Stomach (tissue), 8 donors: ENCODE measurements at regions not wholly inside any gene's neighbourhood (a gene's known extent, or its start where the extent isn't known, plus 50 kb on each side); places are given as distances from the start of the nearest gene placed in this dataset.
"Not testable (repeated sequence)": the region's sequence is repeated elsewhere in the genome, so short reads cannot be mapped to it uniquely, and the experiment has no call there.

Experiments
- DNase-seq, 2 donors: peaks; one replicate each; pipeline versions ENCODE4 v3.0.0 to v3.0.0-alpha.2; 2013 to 2019
- H3K27ac ChIP-seq, 5 donors: fragments of 200-600 bp in 4 of 5; sonication (generic) in 4 of 5; one replicate each; pipeline ENCODE4 v1.5.1; 2013 to 2019; ENCODE audit warnings: mild to moderate bottlenecking in 1 of 5, moderate library complexity in 1 of 5
- H3K27me3 ChIP-seq, 3 donors: fragments of 200-600 bp; sonication (generic); one replicate each; pipeline ENCODE4 v1.5.1; 2017 to 2019; ENCODE audit warnings: mixed run types in 1 of 3
- H3K36me3 ChIP-seq, 4 donors: fragments of 200-600 bp; sonication (generic); 1 replicate in 3 of 4; 2 replicates in 1 of 4; pipeline ENCODE4 v1.5.1; 2016 to 2019
- H3K4me1 ChIP-seq, 4 donors: fragments of 200-600 bp; sonication (generic); one replicate each; pipeline ENCODE4 v1.5.1; 2016 to 2019
- H3K4me3 ChIP-seq, 4 donors: fragments of 200-600 bp; sonication (generic) in 3 of 4; one replicate each; pipeline ENCODE4 v1.5.1; 2016 to 2019; ENCODE audit warnings: mild to moderate bottlenecking in 1 of 4
- H3K9me3 ChIP-seq, 4 donors: fragments of 200-600 bp; sonication (generic); one replicate each; pipeline ENCODE4 v1.5.1; 2016 to 2019
- EP300 ChIP-seq: sonication (generic); formaldehyde crosslinking; IDR thresholded peaks from one replicate; pipeline ENCODE4 v1.6.1; 2017; ENCODE audit warnings: antibody characterized with exemption
- POLR2A ChIP-seq, 4 donors: fragments of 450-650 bp; IDR thresholded peaks; one replicate each; pipeline ENCODE4 v1.6.1; 2016; ENCODE audit warnings: antibody characterized with exemption in 4 of 4, control low read depth in 2 of 4, mild to moderate bottlenecking in 1 of 4, moderate library complexity in 1 of 4
- POLR2AphosphoS5 ChIP-seq, 3 donors: sonication (generic); formaldehyde crosslinking; IDR thresholded peaks; one replicate each; pipeline ENCODE4 v1.6.1; 2016; ENCODE audit warnings: antibody characterized with exemption in 3 of 3
- WGBS, 5 donors: extraction: QIAGEN DNeasy Blood & Tissue Kit in 3 of 5; methylation state at CpG; one replicate each; pipeline versions ENCODE4 v1.1.5 to v1.1.7; 2013 to 2018; 5-methylcytosine and 5-hydroxymethylcytosine counted together
- intact Hi-C: fragments of 100-400 bp; cut with DNase I; formaldehyde crosslinking; loops from one replicate; pipeline ENCODE4 v1.15.1; 2023; ENCODE audit warnings: low total_unique reads
- TF ChIP-seq, protein P1 (sequence below), 7 experiments: fragments of 450-650 bp in 4 of 7; fragments of 200-600 bp in 3 of 7; sonication (generic) in 3 of 7; IDR thresholded peaks; one replicate each; pipeline ENCODE4 v1.5.1; 2016 to 2019; ENCODE audit warnings: antibody characterized with exemption in 7 of 7, control low read depth in 2 of 7, mild to moderate bottlenecking in 1 of 7
- donor health status: healthy with polysubstance abuse.
- donor health status: Bipolar disorder and iron deficiency.
- donor health status: healthy.

DNA sequence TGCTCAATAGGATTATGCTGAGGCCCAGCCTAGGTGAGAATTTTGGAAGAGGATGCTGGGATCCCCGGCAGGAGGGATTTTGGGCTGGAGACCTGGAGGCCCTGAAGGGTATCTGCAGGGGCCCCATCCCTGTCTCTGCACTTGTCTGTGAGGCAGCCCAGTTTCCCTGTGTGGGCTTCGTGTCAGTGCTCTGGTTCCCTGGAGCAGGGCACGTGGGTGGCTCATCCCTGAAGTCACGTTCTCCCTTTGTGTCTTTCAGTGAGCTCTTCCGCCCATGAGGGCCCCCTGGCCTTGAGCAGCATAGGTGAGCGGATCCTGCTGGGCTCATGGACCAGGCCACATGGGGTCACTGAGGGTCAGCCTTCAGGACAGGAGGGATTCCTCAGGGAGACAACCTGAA lies 217.9 kb downstream of the SNRPN start:
- no peaks in the 10 kb centered on the region for H3K27me3 ChIP-seq
- intact Hi-C loops: no loop called here
- TF ChIP-seq POLR2A (IDR thresholded peaks at IDR 0.05) (no peak), POLR2AphosphoS5 (IDR thresholded peaks at IDR 0.05) (no peak), EP300 (no peak)
- TF ChIP-seq, protein P1, sequence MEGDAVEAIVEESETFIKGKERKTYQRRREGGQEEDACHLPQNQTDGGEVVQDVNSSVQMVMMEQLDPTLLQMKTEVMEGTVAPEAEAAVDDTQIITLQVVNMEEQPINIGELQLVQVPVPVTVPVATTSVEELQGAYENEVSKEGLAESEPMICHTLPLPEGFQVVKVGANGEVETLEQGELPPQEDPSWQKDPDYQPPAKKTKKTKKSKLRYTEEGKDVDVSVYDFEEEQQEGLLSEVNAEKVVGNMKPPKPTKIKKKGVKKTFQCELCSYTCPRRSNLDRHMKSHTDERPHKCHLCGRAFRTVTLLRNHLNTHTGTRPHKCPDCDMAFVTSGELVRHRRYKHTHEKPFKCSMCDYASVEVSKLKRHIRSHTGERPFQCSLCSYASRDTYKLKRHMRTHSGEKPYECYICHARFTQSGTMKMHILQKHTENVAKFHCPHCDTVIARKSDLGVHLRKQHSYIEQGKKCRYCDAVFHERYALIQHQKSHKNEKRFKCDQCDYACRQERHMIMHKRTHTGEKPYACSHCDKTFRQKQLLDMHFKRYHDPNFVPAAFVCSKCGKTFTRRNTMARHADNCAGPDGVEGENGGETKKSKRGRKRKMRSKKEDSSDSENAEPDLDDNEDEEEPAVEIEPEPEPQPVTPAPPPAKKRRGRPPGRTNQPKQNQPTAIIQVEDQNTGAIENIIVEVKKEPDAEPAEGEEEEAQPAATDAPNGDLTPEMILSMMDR (IDR thresholded peaks at IDR 0.05): no peak
- peaks cover 23 to 86% (median 85%) of the 10 kb centered on the region in 4 donors for H3K9me3 ChIP-seq
- 67 to 88% (median 77%) methylated on average over 3 to 6 of the region's 6 CpGs for WGBS, 5 donors
- no peaks in the 10 kb centered on the region for H3K36me3 ChIP-seq
- peak in 1 of 2 donors; percentile 18 for DNase-seq
- H3K4me3 ChIP-seq: no peak overlapping the region
- H3K4me1 ChIP-seq: no peaks in the 10 kb centered on the region
- no peak overlapping the region for H3K27ac ChIP-seq

DNA sequence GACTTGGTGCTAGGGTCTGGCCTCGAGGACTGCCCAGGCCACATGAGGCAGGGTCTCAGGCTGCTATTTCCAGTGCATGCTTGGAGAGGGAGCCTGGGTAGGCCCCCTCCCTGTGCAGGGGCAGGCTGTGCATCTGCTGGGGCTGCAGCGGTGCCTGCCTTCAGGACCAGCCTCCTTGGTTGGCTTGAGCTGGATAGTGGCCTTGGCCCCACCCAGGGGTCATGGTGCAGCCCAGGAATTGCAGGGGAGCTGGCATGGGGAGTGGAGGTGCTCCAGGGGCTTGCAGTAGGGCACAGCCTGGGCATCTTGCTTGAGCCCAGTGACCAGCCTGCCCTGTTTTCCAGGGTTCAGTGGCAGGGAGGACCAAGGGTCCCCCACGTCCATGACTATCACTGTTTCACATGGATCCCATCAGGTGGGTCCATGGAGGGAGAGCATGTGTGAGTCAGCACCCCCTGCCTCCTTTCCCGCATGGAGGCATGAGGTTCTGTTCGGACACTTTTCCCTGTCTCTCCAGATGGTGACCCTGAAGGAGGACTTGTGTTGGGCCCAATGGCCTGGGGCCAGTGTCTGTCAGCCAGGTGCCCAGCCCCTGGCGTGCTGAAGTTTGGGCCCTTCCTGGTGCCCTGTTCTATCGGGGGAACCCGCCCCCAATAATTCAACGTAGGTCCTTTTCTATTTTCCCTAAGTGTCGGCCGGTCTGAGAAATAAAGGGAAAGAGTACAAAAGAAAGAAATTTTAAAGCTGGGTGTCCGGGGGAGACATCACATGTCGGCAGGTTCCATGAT lies 218.6 kb downstream of the SNRPN start:
- TF ChIP-seq, protein P1 (IDR thresholded peaks at IDR 0.05): no peak
- Histone ChIP-seq H3K27me3 (no peaks in the 10 kb centered on the region), H3K9me3 (peaks cover 23 to 94% (median 93%) of the 10 kb centered on the region in 4 donors), H3K36me3 (no peaks in the 10 kb centered on the region), H3K4me1 (no peaks in the 10 kb centered on the region), H3K4me3 (no peak overlapping the region), H3K27ac (no peak overlapping the region)
- DNase-seq: peak in 1 of 2 donors; percentile 11
- intact Hi-C loops: no loop called here
- 83 to 96% (median 87%) methylated on average over 10 to 13 of the region's 13 CpGs for WGBS, 5 donors

DNA sequence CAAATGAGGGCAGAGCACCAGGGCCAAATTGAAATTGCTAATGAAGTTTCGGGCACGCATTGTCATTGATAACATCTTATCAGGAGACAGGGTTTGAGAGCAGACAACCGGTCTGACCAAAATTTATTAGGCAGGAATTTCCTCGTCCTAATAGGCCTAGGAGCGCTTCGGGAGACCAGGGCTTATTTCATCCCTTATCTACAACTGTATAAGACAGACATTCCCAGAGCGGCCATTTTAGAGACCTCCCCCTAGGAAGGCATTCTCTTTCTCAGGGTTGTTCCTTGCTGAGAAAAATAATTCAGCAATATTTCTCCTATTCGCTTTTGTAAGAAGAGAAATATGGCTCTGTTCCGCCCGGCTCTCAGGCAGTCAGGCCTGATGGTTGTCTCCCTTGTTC lies 219.4 kb downstream of the SNRPN start:
- H3K4me3 ChIP-seq, intact Hi-C loops, H3K27me3 ChIP-seq, H3K27ac ChIP-seq, H3K4me1 ChIP-seq, H3K36me3 ChIP-seq: not testable (repeated sequence)
- WGBS, 5 donors: 84 to 95% (median 88%) methylated on average over 10 of the region's 10 CpGs
- peak in 1 of 2 donors; percentile 11 for DNase-seq
- H3K9me3 ChIP-seq: peaks cover 23 to 99% (median 98%) of the 10 kb centered on the region in 4 donors

DNA sequence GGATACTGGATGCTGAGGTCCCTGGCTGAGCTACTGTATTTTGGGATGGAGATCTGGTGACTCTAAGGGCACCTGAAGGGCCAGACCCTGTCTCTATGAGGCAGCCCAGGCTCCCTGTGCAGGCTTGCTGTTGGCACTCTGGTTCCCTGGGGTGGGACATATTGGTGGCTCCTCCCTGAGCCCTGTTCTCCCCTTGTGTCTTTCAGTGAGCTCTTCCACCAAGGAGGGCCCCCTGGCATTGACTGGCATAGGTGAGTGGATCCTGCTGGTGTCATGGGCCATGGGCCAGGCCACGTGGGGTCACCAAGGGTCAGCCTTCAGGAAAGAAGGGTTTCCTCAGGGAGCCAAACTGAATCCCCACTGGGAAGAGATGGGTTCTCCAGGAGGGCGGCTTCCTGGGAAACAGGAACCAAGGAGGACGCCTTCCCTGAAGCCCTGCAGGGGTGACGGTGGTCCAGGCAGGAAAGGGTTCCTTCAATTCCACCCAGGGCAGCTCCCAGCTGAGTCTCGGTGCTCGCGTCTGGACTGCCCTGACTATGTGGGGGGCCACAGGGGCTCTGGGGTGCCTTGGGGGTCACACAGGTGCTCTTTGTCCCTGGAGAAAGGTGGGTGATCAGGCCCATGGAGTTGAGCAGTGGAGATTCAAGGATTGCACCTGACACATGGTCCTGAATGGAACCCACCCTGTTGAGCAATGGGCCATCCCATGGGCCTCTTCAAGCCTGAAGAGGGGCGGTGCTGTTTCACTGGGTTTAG lies 220.4 kb downstream of the SNRPN start:
- 74 to 100% (median 84%) methylated on average over 3 to 8 of the region's 8 CpGs for WGBS, 5 donors
- intact Hi-C loops: no loop called here

More for the DNA sequence above, 220.4 kb downstream of the SNRPN start:
- TF ChIP-seq, protein P1 (IDR thresholded peaks at IDR 0.05): no peak
- no peak for TF ChIP-seq POLR2A (IDR thresholded peaks at IDR 0.05)
- TF ChIP-seq EP300: no peak
- no peak for TF ChIP-seq POLR2AphosphoS5 (IDR thresholded peaks at IDR 0.05)
- Histone ChIP-seq H3K27ac (no peak overlapping the region), H3K27me3 (no peaks in the 10 kb centered on the region), H3K36me3 (no peaks in the 10 kb centered on the region), H3K9me3 (peaks cover 23 to 100% (median 98%) of the 10 kb centered on the region in 4 donors), H3K4me1 (no peaks in the 10 kb centered on the region), H3K4me3 (no peak overlapping the region)
- DNase-seq: peak in 1 of 2 donors; percentile 17
